Daoy (cell line): ENCODE measurements at regions not wholly inside any gene's neighbourhood (a gene's known extent, or its start where the extent isn't known, plus 50 kb on each side); places are given as distances from the start of the nearest gene placed in this dataset.

ENCODE experiments used
- DNase-seq: peaks from one replicate; pipeline ENCODE4 v3.0.0-alpha.2; 2015; ENCODE audit warnings: low read depth

GRCh38 chr2:195606179-195606578 is 50.8 kb upstream of the SLC39A10 start:
- DNase-seq: no peak

- no peak for DNase-seq
Observed at GRCh38 chr2:195604706-195605105, 52.3 kb upstream of the SLC39A10 start.

- DNase-seq: no peak
Observed at GRCh38 chr2:195603998-195604397, 53.0 kb upstream of the SLC39A10 start.

GRCh38 chr2:195603408-195603807 is 53.6 kb upstream of the SLC39A10 start:
- no peak for DNase-seq

GRCh38 chr2:195602687-195603086 is 54.3 kb upstream of the SLC39A10 start:
- DNase-seq: no peak

GRCh38 chr2:195601361-195601760 is 55.7 kb upstream of the SLC39A10 start:
- DNase-seq: no peak

- DNase-seq: no peak
Observed at GRCh38 chr2:195600778-195601177, 56.2 kb upstream of the SLC39A10 start.

- DNase-seq: no peak
Observed at GRCh38 chr2:195596840-195597239, 60.2 kb upstream of the SLC39A10 start.

GRCh38 chr2:195595825-195596224 is 61.2 kb upstream of the SLC39A10 start:
- no peak for DNase-seq

GRCh38 chr2:195594919-195595694 is 61.9 kb upstream of the SLC39A10 start:
- no peak for DNase-seq

- no peak for DNase-seq
Observed at GRCh38 chr2:195594248-195594647, 62.8 kb upstream of the SLC39A10 start.

GRCh38 chr2:195592105-195592504 is 64.9 kb upstream of the SLC39A10 start:
- no peak for DNase-seq

GRCh38 chr2:195590861-195591205 is 66.2 kb upstream of the SLC39A10 start:
- no peak for DNase-seq

- no peak for DNase-seq
Observed at GRCh38 chr2:195590199-195590860, 66.7 kb upstream of the SLC39A10 start.

- DNase-seq: no peak
Observed at GRCh38 chr2:195587966-195588365, 69.1 kb upstream of the SLC39A10 start.

GRCh38 chr2:195586062-195586714 is 70.8 kb upstream of the SLC39A10 start:
- no peak for DNase-seq

- DNase-seq: no peak
Observed at GRCh38 chr2:195582188-195582587, 74.8 kb upstream of the SLC39A10 start.

- no peak for DNase-seq
Observed at GRCh38 chr2:195579776-195580555, 77.1 kb upstream of the SLC39A10 start.

- peak; percentile 59 for DNase-seq
Observed at GRCh38 chr2:195575879-195576401, 81.1 kb upstream of the SLC39A10 start.

GRCh38 chr2:195575016-195575415 is 82.0 kb upstream of the SLC39A10 start:
- no peak for DNase-seq

GRCh38 chr2:195574312-195574711 is 82.7 kb upstream of the SLC39A10 start:
- DNase-seq: no peak
